ENCODE measurements at regions not wholly inside any gene's neighbourhood (a gene's known extent, or its start where the extent isn't known, plus 50 kb on each side); places are given as distances from the start of the nearest gene placed in this dataset.
A peak's percentile ranks its signal among the peaks of the same experiment; 100 is the strongest.

DNA sequence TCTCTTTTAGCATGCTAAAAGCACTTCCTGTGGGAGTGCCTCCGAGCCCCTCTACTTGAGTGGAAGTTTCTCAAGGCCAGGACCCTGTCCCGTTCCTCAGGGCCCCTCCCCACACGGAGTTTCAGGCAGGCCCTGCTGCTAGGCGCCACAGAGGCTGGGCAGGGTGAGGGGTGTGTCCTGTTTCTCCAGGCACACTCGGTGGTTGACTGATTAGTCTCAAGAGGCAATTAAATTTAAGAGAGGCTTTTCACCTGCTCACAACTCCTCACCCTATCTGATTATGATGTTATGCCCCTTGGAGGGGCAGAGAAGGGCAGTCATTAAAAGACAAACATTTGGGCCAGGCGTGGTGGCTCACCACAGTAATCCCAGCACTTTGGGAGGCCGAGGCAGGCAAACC lies 160.8 kb upstream of the HAAO start:
- in situ Hi-C loops (cut with MboI; ENCODE audit: low sequenced_read_pairs in 4 of 4), result loop anchor here in 2 of 4 donors (10.0 kb wide), 1 partner anchor 282 kb away; no protein-coding TSS in a partner anchor
- no peak for TF ChIP-seq POLR2A (IDR thresholded peaks at IDR 0.05)
- TF ChIP-seq, protein P1, sequence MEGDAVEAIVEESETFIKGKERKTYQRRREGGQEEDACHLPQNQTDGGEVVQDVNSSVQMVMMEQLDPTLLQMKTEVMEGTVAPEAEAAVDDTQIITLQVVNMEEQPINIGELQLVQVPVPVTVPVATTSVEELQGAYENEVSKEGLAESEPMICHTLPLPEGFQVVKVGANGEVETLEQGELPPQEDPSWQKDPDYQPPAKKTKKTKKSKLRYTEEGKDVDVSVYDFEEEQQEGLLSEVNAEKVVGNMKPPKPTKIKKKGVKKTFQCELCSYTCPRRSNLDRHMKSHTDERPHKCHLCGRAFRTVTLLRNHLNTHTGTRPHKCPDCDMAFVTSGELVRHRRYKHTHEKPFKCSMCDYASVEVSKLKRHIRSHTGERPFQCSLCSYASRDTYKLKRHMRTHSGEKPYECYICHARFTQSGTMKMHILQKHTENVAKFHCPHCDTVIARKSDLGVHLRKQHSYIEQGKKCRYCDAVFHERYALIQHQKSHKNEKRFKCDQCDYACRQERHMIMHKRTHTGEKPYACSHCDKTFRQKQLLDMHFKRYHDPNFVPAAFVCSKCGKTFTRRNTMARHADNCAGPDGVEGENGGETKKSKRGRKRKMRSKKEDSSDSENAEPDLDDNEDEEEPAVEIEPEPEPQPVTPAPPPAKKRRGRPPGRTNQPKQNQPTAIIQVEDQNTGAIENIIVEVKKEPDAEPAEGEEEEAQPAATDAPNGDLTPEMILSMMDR (IDR thresholded peaks at IDR 0.05 in 4 of 5, conservative IDR thresholded peaks at IDR 0.05 in 1 of 5), result no peak
- intact Hi-C loops (cut with DNase I; ENCODE audit: low total_unique reads), result no loop called here
- peak overlapping the region in 3 of 4 donors; percentile 58 to 77 (median 60) for H3K27ac ChIP-seq
- H3K4me1 ChIP-seq, result peaks cover 20 to 36% of the 10 kb centered on the region in 2 donors
- H3K36me3 ChIP-seq, result no peaks in the 10 kb centered on the region
- no peaks in the 10 kb centered on the region for H3K9me3 ChIP-seq
- no peak overlapping the region for H3K4me3 ChIP-seq
- no peaks in the 10 kb centered on the region for H3K27me3 ChIP-seq
- DNase-seq, result no peak
- ATAC-seq, result no peak

DNA sequence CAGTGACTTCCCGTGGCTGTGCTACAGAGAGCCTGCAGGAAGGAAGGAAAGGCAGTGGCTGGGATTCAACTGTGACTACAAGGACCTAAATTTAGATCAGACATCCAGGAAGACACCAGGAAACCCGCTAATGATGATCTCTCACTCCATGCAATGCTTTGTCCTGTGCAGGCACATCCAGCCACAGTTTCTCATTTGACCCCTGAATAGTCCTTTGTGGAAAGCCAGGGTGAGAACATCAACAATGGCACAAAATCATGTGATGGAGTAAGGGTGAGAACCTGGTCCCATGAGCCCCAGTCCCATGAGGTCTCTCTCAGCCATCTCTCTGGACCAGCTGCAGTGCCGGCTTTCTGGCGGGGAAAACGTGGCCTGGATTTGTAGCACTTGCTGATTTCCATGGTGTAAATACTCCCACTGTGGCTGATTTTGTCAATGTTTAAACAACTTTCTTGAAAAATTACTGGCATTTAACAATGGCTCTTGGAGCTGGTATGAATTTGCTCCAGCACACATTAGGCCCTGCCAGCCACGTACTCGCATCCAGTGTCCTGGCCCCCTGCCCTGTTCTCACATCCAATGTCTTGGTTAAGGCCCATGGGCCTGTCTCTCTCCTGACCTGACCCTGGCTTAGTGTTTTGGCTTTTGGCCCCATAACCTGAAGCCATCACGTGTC lies 159.0 kb upstream of the HAAO start:
- intact Hi-C loops (cut with DNase I; ENCODE audit: low total_unique reads), result no loop called here
- no peaks in the 10 kb centered on the region for H3K9me3 ChIP-seq
- H3K27ac ChIP-seq, result peak overlapping the region; percentile 58 to 77 (median 61)
- DNase-seq (peak; percentile 27 to 58), ATAC-seq (peak; percentile 65 to 67)
- peaks cover 18 to 46% of the 10 kb centered on the region in 2 donors for H3K4me1 ChIP-seq
- H3K36me3 ChIP-seq, result no peaks in the 10 kb centered on the region
- in situ Hi-C loops (cut with MboI; ENCODE audit: low sequenced_read_pairs in 4 of 4), result loop anchor here in 2 of 4 donors (10.0 kb wide), 1 partner anchor 283 kb away; no protein-coding TSS in a partner anchor
- no peak for TF ChIP-seq POLR2A (IDR thresholded peaks at IDR 0.05)
- TF ChIP-seq, protein P1 (IDR thresholded peaks at IDR 0.05 in 4 of 5, conservative IDR thresholded peaks at IDR 0.05 in 1 of 5), result no peak
- no peak overlapping the region for H3K4me3 ChIP-seq
- H3K27me3 ChIP-seq, result no peaks in the 10 kb centered on the region

DNA sequence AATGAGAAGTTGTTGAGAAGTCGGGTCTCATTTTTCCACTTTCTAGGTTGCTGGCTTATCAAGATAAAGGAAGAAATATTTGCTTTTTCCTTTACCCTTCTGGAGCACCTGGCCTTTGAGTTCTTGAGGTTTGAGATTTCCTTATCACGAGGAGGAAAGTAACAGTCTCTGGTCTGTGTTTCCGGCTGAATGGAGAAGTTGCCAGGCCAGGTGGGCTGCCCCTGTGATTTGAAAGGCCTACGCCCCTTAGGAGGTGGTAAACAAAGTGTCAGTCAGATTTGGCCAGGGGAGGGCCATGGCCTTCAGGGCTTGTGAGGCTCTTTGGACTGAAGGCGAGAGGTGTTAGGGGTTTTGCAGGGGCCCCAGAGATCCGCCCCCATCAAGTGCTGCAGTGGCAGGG lies 156.7 kb upstream of the HAAO start:
- Histone ChIP-seq H3K4me3 (no peak overlapping the region), H3K9me3 (no peaks in the 10 kb centered on the region), H3K4me1 (peaks cover 20 to 44% of the 10 kb centered on the region in 2 donors), H3K36me3 (no peaks in the 10 kb centered on the region), H3K27me3 (no peaks in the 10 kb centered on the region), H3K27ac (no peak overlapping the region)
- intact Hi-C loops (cut with DNase I; ENCODE audit: low total_unique reads), result loop anchor here (5.0 kb wide), 2 partner anchors 122 to 628 kb away; no protein-coding TSS in a partner anchor
- no peak for TF ChIP-seq POLR2A (IDR thresholded peaks at IDR 0.05)
- TF ChIP-seq, protein P1 (IDR thresholded peaks at IDR 0.05 in 4 of 5, conservative IDR thresholded peaks at IDR 0.05 in 1 of 5), result no peak
- ATAC-seq (no peak), DNase-seq (no peak)
- in situ Hi-C loops (cut with MboI; ENCODE audit: low sequenced_read_pairs in 4 of 4), result loop anchor here in 3 of 4 donors (5.0 to 25.0 kb wide), 4 partner anchors 112 to 538 kb away; no protein-coding TSS in a partner anchor

DNA sequence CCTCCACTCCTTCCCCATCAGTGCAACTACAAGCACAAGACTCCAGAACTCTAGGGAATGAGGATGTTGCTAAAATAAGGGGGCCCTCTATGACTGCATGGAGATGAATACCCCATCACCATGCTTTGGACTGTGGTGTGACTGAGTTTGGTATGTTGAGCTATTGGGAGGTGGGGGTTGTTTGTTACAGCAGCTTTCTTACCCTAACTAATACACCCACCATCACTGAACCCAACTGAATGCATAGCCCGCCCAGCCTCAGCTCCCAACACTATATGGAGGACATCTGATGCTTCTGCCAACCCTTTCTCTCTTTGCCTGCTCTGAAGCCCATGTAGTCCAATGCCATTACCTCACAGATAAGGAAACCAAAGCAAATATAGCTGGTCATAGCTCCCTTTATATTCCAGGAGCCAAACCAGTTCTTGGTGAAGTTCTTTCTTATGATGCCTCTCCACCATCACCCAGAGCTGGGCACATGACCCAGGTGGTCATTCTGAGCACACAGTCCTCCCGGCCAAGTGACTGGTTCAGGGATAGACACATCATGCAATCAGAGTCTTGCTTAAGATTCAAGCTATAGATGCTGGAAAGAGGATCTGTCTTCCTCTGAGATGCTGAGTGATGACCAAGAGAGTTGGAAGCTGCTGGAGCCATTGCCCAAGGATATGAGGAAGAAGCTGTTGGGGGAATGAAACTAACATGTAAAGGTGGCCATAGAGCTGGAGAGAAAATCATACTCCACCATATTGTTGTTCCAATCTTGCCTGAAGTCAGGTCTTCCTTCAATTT lies 155.6 kb upstream of the HAAO start:
- ATAC-seq (no peak), DNase-seq (no peak)
- Histone ChIP-seq H3K27me3 (no peaks in the 10 kb centered on the region), H3K4me1 (peaks cover 20 to 33% of the 10 kb centered on the region in 2 donors), H3K27ac (no peak overlapping the region), H3K36me3 (no peaks in the 10 kb centered on the region), H3K9me3 (no peaks in the 10 kb centered on the region), H3K4me3 (no peak overlapping the region)
- intact Hi-C loops (cut with DNase I; ENCODE audit: low total_unique reads), result loop anchor here (2.0 to 5.0 kb wide), 4 partner anchors 121 to 629 kb away; no protein-coding TSS in a partner anchor
- in situ Hi-C loops (cut with MboI; ENCODE audit: low sequenced_read_pairs in 4 of 4), result loop anchor here in 3 of 4 donors (5.0 to 25.0 kb wide), 4 partner anchors 111 to 539 kb away; no protein-coding TSS in a partner anchor
- TF ChIP-seq POLR2A (IDR thresholded peaks at IDR 0.05), result no peak
- TF ChIP-seq, protein P1 (IDR thresholded peaks at IDR 0.05 in 4 of 5, conservative IDR thresholded peaks at IDR 0.05 in 1 of 5), result no peak

Data from gastrocnemius medialis (tissue), 4 donors.